ENCODE measurements at regions not wholly inside any gene's neighbourhood (a gene's known extent, or its start where the extent isn't known, plus 50 kb on each side); places are given as distances from the start of the nearest gene placed in this dataset.

- Mint-ChIP-seq H3K27ac (no peak overlapping the region), H3K36me3 (ENCODE audit: low read depth) (no peaks in the 10 kb centered on the region), H3K9me3 (no peaks in the 10 kb centered on the region), H3K27me3 (ENCODE audit: insufficient read depth) (peaks cover 1% of the 10 kb centered on the region), H3K4me1 (ENCODE audit: low read depth) (no peaks in the 10 kb centered on the region), H3K4me3 (no peak overlapping the region)
- no peak for TF ChIP-seq CTCF (IDR thresholded peaks at IDR 0.05)
- DNase-seq: no peak
Measured at GRCh38 chr16:85259115-85259831, 147.0 kb upstream of the CIBAR2 start.

GRCh38 chr16:85259832-85260167 is 147.5 kb upstream of the CIBAR2 start:
- H3K4me3 Mint-ChIP-seq: no peak overlapping the region
- H3K9me3 Mint-ChIP-seq: no peaks in the 10 kb centered on the region
- H3K36me3 Mint-ChIP-seq (ENCODE audit: low read depth): no peaks in the 10 kb centered on the region
- H3K4me1 Mint-ChIP-seq (ENCODE audit: low read depth): no peaks in the 10 kb centered on the region
- H3K27me3 Mint-ChIP-seq (ENCODE audit: insufficient read depth): peaks cover 1% of the 10 kb centered on the region
- no peak overlapping the region for H3K27ac Mint-ChIP-seq
- no peak for TF ChIP-seq CTCF (IDR thresholded peaks at IDR 0.05)
- no peak for DNase-seq

DNA sequence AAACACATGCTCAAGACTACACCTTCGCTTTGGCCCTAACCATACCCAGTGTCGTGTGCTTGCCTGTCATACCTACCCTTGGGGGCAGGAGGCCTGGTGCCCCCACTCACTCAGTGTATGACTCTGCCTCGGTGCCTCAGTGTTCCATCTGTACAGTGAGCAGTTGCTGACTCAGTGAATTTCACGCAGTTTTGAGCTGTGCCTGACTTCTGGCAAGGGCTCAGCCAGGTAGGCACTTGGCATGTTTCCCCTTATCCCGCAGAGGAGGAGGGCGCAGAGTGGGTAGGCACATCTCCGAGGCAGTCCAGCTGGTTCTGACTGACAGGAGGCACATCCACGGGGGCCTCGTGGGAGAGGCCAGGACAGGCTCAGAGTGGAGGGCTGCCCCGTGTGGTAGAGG is 148.9 kb upstream of the CIBAR2 start:
- no peaks in the 10 kb centered on the region for H3K4me1 Mint-ChIP-seq (ENCODE audit: low read depth)
- H3K36me3 Mint-ChIP-seq (ENCODE audit: low read depth): no peaks in the 10 kb centered on the region
- peaks cover 1% of the 10 kb centered on the region for H3K27me3 Mint-ChIP-seq (ENCODE audit: insufficient read depth)
- H3K4me3 Mint-ChIP-seq: no peak overlapping the region
- H3K27ac Mint-ChIP-seq: no peak overlapping the region
- no peaks in the 10 kb centered on the region for H3K9me3 Mint-ChIP-seq
- no peak for TF ChIP-seq CTCF (IDR thresholded peaks at IDR 0.05)
- no peak for DNase-seq

DNA sequence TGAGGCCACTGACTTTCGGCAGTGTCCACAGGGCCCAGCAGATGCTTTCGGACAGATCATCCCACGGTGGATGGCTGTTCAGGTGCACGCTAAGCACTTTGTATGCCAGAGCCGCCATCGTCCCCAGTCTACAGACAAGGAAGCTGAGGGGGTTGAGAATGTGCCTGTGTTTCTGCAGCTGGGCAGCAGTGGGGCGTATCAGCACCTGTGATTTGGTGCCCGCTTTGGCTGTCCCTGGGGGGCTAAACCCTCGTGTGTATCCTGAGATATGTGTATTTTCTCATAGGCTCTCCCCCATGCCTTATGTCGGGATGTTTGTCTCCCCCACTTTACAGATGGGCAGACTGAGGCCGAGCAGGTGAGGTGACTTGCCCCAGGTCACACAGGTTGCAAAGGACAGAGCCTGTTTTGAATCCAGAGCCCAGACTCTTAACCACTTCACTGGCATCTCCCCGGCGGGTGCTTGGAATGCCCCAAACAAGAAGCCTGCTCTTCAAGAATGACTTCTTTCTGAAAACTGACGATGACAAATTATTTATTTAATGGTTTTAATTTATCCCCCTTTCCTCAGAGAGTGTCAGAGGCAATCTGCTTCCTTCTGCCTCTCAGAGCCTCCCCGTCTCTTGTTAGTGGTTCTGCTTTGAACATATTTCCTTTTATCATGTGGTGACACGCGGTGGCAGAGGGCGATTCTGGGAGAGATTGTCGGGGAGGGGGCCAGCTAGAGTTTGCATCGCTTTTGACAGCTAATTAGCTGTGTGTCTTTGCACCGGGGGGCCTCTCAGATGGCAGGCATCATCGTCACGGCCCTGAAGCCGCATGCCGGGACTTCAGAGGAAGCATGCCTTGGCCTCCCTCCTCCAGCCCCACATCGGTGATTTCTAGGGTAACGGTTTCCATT is 149.6 kb upstream of the CIBAR2 start:
- no peak for TF ChIP-seq CTCF (IDR thresholded peaks at IDR 0.05)
- Mint-ChIP-seq H3K27ac (no peak overlapping the region), H3K36me3 (ENCODE audit: low read depth) (no peaks in the 10 kb centered on the region), H3K4me1 (ENCODE audit: low read depth) (no peaks in the 10 kb centered on the region), H3K4me3 (no peak overlapping the region), H3K9me3 (no peaks in the 10 kb centered on the region), H3K27me3 (ENCODE audit: insufficient read depth) (peaks cover 1% of the 10 kb centered on the region)
- no peak for DNase-seq

GRCh38 chr16:85262558-85263238 is 150.4 kb upstream of the CIBAR2 start:
- Mint-ChIP-seq H3K27ac (no peak overlapping the region), H3K27me3 (ENCODE audit: insufficient read depth) (peaks cover 1% of the 10 kb centered on the region), H3K9me3 (no peaks in the 10 kb centered on the region), H3K4me3 (no peak overlapping the region), H3K36me3 (ENCODE audit: low read depth) (no peaks in the 10 kb centered on the region), H3K4me1 (ENCODE audit: low read depth) (no peaks in the 10 kb centered on the region)
- TF ChIP-seq CTCF (IDR thresholded peaks at IDR 0.05): no peak
- DNase-seq: no peak
